ENCODE measurements at regions not wholly inside any gene's neighbourhood (a gene's known extent, or its start where the extent isn't known, plus 50 kb on each side); places are given as distances from the start of the nearest gene placed in this dataset.
A peak's percentile ranks its signal among the peaks of the same experiment; 100 is the strongest.

GRCh38 chr3:153602801-153603200 lies 440.8 kb downstream of the RAP2B start:
- Mint-ChIP-seq H3K27me3 (ENCODE audit: unreplicated experiment) (peaks cover 2% of the 10 kb centered on the region), H3K4me1 (ENCODE audit: low read depth, unreplicated experiment) (peaks cover 7% of the 10 kb centered on the region), H3K36me3 (ENCODE audit: unreplicated experiment) (no peaks in the 10 kb centered on the region), H3K9me3 (ENCODE audit: unreplicated experiment) (no peaks in the 10 kb centered on the region), H3K27ac (ENCODE audit: unreplicated experiment) (no peak overlapping the region), H3K4me3 (ENCODE audit: unreplicated experiment) (no peak overlapping the region)
- DNase-seq: no peak
- TF ChIP-seq, protein P1, sequence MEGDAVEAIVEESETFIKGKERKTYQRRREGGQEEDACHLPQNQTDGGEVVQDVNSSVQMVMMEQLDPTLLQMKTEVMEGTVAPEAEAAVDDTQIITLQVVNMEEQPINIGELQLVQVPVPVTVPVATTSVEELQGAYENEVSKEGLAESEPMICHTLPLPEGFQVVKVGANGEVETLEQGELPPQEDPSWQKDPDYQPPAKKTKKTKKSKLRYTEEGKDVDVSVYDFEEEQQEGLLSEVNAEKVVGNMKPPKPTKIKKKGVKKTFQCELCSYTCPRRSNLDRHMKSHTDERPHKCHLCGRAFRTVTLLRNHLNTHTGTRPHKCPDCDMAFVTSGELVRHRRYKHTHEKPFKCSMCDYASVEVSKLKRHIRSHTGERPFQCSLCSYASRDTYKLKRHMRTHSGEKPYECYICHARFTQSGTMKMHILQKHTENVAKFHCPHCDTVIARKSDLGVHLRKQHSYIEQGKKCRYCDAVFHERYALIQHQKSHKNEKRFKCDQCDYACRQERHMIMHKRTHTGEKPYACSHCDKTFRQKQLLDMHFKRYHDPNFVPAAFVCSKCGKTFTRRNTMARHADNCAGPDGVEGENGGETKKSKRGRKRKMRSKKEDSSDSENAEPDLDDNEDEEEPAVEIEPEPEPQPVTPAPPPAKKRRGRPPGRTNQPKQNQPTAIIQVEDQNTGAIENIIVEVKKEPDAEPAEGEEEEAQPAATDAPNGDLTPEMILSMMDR (IDR thresholded peaks at IDR 0.05; ENCODE audit: partially characterized antibody, unreplicated experiment): no peak

GRCh38 chr3:153614140-153614539 lies 452.1 kb downstream of the RAP2B start:
- TF ChIP-seq, protein P1 (IDR thresholded peaks at IDR 0.05; ENCODE audit: partially characterized antibody, unreplicated experiment): no peak
- Mint-ChIP-seq H3K4me3 (ENCODE audit: unreplicated experiment) (no peak overlapping the region), H3K36me3 (ENCODE audit: unreplicated experiment) (no peaks in the 10 kb centered on the region), H3K9me3 (ENCODE audit: unreplicated experiment) (peaks cover 2% of the 10 kb centered on the region), H3K27ac (ENCODE audit: unreplicated experiment) (peak overlapping the region; percentile 62), H3K4me1 (ENCODE audit: low read depth, unreplicated experiment) (peaks cover 36% of the 10 kb centered on the region), H3K27me3 (ENCODE audit: unreplicated experiment) (no peaks in the 10 kb centered on the region)
- no peak for DNase-seq

DNA sequence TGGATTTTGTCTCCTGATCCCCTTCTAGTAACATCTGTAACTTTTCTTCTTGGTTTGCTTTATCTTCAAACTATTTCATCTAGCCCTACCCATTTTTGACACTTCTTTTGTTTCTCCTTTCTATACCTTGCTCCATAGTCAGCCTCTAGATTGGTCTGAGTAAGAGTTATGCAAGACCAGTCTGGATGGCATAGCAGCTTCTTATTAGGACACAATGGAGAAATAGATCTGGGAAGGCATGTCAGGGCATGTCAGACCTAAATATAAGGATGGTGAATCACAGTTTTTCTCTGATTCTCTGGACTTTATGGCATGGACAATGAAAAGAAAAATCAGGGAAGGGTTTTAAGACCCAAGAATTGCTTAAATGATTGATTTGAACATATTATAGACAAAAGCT lies 452.5 kb downstream of the RAP2B start:
- Mint-ChIP-seq H3K9me3 (ENCODE audit: unreplicated experiment) (peaks cover 2% of the 10 kb centered on the region), H3K4me1 (ENCODE audit: low read depth, unreplicated experiment) (peaks cover 38% of the 10 kb centered on the region), H3K4me3 (ENCODE audit: unreplicated experiment) (no peak overlapping the region), H3K27me3 (ENCODE audit: unreplicated experiment) (peaks cover 2% of the 10 kb centered on the region), H3K27ac (ENCODE audit: unreplicated experiment) (peak overlapping the region; percentile 62), H3K36me3 (ENCODE audit: unreplicated experiment) (no peaks in the 10 kb centered on the region)
- TF ChIP-seq, protein P1 (IDR thresholded peaks at IDR 0.05; ENCODE audit: partially characterized antibody, unreplicated experiment): no peak
- DNase-seq: no peak

DNA sequence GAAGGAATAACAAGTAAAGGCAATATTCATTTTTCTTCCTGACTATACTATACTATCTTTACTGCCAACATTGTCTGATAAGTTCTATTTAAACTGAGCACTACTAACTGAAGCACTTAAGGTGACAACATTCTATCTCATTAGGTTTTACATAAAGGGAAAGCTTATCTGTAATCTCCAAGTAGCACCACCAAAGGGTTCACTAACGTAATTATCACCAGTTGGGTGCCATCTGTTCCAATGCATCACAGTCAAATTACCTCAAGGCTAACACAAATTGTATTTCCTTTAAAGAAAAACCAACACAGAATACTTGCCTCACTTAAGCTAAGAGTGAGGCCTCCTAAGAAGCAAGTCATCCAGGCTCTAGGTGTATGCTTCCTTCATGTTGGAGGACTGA lies 453.8 kb downstream of the RAP2B start:
- no peak for DNase-seq
- H3K4me3 Mint-ChIP-seq (ENCODE audit: unreplicated experiment): no peak overlapping the region
- peak overlapping the region; percentile 92 for H3K27ac Mint-ChIP-seq (ENCODE audit: unreplicated experiment)
- H3K27me3 Mint-ChIP-seq (ENCODE audit: unreplicated experiment): peaks cover 2% of the 10 kb centered on the region
- TF ChIP-seq, protein P1 (IDR thresholded peaks at IDR 0.05; ENCODE audit: partially characterized antibody, unreplicated experiment): no peak
- peaks cover 40% of the 10 kb centered on the region for H3K4me1 Mint-ChIP-seq (ENCODE audit: low read depth, unreplicated experiment)
- H3K36me3 Mint-ChIP-seq (ENCODE audit: unreplicated experiment): no peaks in the 10 kb centered on the region
- peaks cover 2% of the 10 kb centered on the region for H3K9me3 Mint-ChIP-seq (ENCODE audit: unreplicated experiment)

GRCh38 chr3:153617463-153617862 lies 455.4 kb downstream of the RAP2B start:
- Mint-ChIP-seq H3K4me3 (ENCODE audit: unreplicated experiment) (no peak overlapping the region), H3K9me3 (ENCODE audit: unreplicated experiment) (peaks cover 4% of the 10 kb centered on the region), H3K27me3 (ENCODE audit: unreplicated experiment) (peaks cover 2% of the 10 kb centered on the region), H3K4me1 (ENCODE audit: low read depth, unreplicated experiment) (peaks cover 40% of the 10 kb centered on the region), H3K36me3 (ENCODE audit: unreplicated experiment) (no peaks in the 10 kb centered on the region), H3K27ac (ENCODE audit: unreplicated experiment) (peak overlapping the region; percentile 89)
- DNase-seq: no peak
- TF ChIP-seq, protein P1 (IDR thresholded peaks at IDR 0.05; ENCODE audit: partially characterized antibody, unreplicated experiment): no peak
